ENCODE measurements at regions not wholly inside any gene's neighbourhood (a gene's known extent, or its start where the extent isn't known, plus 50 kb on each side); places are given as distances from the start of the nearest gene placed in this dataset.

GRCh38 chr11:11750017-11750878, 91.5 kb upstream of the USP47 start:
- intact Hi-C loops (cut with DNase I), result no loop called here
- no peak overlapping the region for H3K4me3 ChIP-seq
- 94 to 100% methylated on average over 2 of the region's 2 CpGs for WGBS, 2 donors
- H3K27ac ChIP-seq, result no peak overlapping the region
- H3K4me1 ChIP-seq, result no peaks in the 10 kb centered on the region
- TF ChIP-seq CTCF (IDR thresholded peaks at IDR 0.05) (no peak), POLR2A (IDR thresholded peaks at IDR 0.05) (no peak)
- peaks cover 0 to 6% (median 0%) of the 10 kb centered on the region in 4 donors for H3K27me3 ChIP-seq
- no peaks in the 10 kb centered on the region for H3K36me3 ChIP-seq
- DNase-seq, result no peak
- no peaks in the 10 kb centered on the region for H3K9me3 ChIP-seq

GRCh38 chr11:11748706-11749365, 92.9 kb upstream of the USP47 start:
- 59 to 69% methylated on average over 4 of the region's 4 CpGs for WGBS, 2 donors

GRCh38 chr11:11747570-11747969, 94.2 kb upstream of the USP47 start:
- Histone ChIP-seq H3K4me1 (no peaks in the 10 kb centered on the region), H3K4me3 (no peak overlapping the region), H3K36me3 (no peaks in the 10 kb centered on the region), H3K9me3 (no peaks in the 10 kb centered on the region), H3K27ac (no peak overlapping the region), H3K27me3 (no peaks in the 10 kb centered on the region)
- TF ChIP-seq CTCF (IDR thresholded peaks at IDR 0.05) (no peak), POLR2A (IDR thresholded peaks at IDR 0.05) (no peak)
- no peak for DNase-seq
- intact Hi-C loops (cut with DNase I), result no loop called here
- WGBS, 2 donors, result 80 to 94% methylated on average over 1 of the region's 1 CpG

More at GRCh38 chr11:11748706-11749365, 92.9 kb upstream of the USP47 start:
- Histone ChIP-seq H3K4me3 (no peak overlapping the region), H3K27ac (no peak overlapping the region), H3K27me3 (peaks cover 0 to 6% (median 0%) of the 10 kb centered on the region in 4 donors), H3K36me3 (no peaks in the 10 kb centered on the region), H3K9me3 (no peaks in the 10 kb centered on the region), H3K4me1 (no peaks in the 10 kb centered on the region)
- DNase-seq, result no peak
- no peak for TF ChIP-seq POLR2A (IDR thresholded peaks at IDR 0.05)
- TF ChIP-seq CTCF (IDR thresholded peaks at IDR 0.05), result no peak
- intact Hi-C loops (cut with DNase I), result no loop called here

GRCh38 chr11:11746449-11746848, 95.3 kb upstream of the USP47 start:
- H3K27me3 ChIP-seq, result no peaks in the 10 kb centered on the region
- TF ChIP-seq CTCF (IDR thresholded peaks at IDR 0.05) (no peak), POLR2A (IDR thresholded peaks at IDR 0.05) (no peak)
- H3K27ac ChIP-seq, result no peak overlapping the region
- H3K36me3 ChIP-seq, result no peaks in the 10 kb centered on the region
- no peak overlapping the region for H3K4me3 ChIP-seq
- DNase-seq, result no peak
- 33 to 72% methylated on average over 1 of the region's 1 CpG for WGBS, 2 donors
- intact Hi-C loops (cut with DNase I), result no loop called here
- no peaks in the 10 kb centered on the region for H3K4me1 ChIP-seq
- no peaks in the 10 kb centered on the region for H3K9me3 ChIP-seq

GRCh38 chr11:11743216-11743615, 98.6 kb upstream of the USP47 start:
- Histone ChIP-seq H3K9me3 (no peaks in the 10 kb centered on the region), H3K4me3 (no peak overlapping the region), H3K27ac (no peak overlapping the region), H3K27me3 (no peaks in the 10 kb centered on the region), H3K36me3 (no peaks in the 10 kb centered on the region), H3K4me1 (peaks cover 0 to 7% (median 0%) of the 10 kb centered on the region in 3 donors)
- DNase-seq, result no peak
- intact Hi-C loops (cut with DNase I), result no loop called here
- 68 to 95% methylated on average over 3 of the region's 3 CpGs for whole genome bisulfite sequencing, 2 donors
- TF ChIP-seq POLR2A (IDR thresholded peaks at IDR 0.05) (no peak), CTCF (IDR thresholded peaks at IDR 0.05) (no peak)

Data from esophagus squamous epithelium (tissue), 5 donors.